ENCODE measurements at regions not wholly inside any gene's neighbourhood (a gene's known extent, or its start where the extent isn't known, plus 50 kb on each side); places are given as distances from the start of the nearest gene placed in this dataset.
A peak's percentile ranks its signal among the peaks of the same experiment; 100 is the strongest.

DNA sequence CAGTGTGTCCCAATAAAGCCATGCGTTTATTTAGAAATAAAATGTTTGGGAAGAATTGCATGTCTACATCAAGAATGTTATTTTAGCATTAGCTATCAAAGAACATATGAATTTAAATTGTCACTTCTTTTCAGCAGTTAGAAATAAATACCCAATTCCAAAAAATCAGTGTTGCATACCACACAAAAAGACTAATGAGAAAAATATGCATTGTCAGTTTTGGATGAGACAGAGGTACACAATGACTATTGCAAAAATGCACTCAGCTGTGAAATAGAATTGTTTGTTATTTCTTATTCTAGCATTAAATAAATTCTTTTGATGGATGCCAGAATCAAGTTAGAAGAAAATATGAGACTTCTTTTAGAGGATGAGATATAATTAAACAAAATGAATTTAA is 833.9 kb downstream of the SLITRK1 start:
- H4K20me1 ChIP-seq (ENCODE audit: low read length), result no peaks in the 10 kb centered on the region
- intact Hi-C loops (cut with micrococcal nuclease), result no loop called here
- no peak overlapping the region for H3K9ac ChIP-seq (ENCODE audit: low read length)
- TF ChIP-seq EZH2phosphoT487 (IDR thresholded peaks at IDR 0.05; ENCODE audit: borderline replicate concordance, low read length), result no peak
- TF ChIP-seq EZH2 (IDR thresholded peaks at IDR 0.05; ENCODE audit: low read length, unreplicated experiment), result no peak
- TF ChIP-seq, protein P1, sequence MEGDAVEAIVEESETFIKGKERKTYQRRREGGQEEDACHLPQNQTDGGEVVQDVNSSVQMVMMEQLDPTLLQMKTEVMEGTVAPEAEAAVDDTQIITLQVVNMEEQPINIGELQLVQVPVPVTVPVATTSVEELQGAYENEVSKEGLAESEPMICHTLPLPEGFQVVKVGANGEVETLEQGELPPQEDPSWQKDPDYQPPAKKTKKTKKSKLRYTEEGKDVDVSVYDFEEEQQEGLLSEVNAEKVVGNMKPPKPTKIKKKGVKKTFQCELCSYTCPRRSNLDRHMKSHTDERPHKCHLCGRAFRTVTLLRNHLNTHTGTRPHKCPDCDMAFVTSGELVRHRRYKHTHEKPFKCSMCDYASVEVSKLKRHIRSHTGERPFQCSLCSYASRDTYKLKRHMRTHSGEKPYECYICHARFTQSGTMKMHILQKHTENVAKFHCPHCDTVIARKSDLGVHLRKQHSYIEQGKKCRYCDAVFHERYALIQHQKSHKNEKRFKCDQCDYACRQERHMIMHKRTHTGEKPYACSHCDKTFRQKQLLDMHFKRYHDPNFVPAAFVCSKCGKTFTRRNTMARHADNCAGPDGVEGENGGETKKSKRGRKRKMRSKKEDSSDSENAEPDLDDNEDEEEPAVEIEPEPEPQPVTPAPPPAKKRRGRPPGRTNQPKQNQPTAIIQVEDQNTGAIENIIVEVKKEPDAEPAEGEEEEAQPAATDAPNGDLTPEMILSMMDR (conservative IDR thresholded peaks at IDR 0.05; ENCODE audit: low read depth, low read length), result no peak
- DNase-seq (peak; percentile 56), ATAC-seq (peak; percentile 60)
- no peak overlapping the region for H2AFZ ChIP-seq (ENCODE audit: low read length)
- no peaks in the 10 kb centered on the region for H3K4me1 ChIP-seq (ENCODE audit: insufficient read depth, low read length)
- H3K9me3 ChIP-seq (ENCODE audit: low read length), result no peaks in the 10 kb centered on the region
- 0 out of 2 replicates have a peak overlapping the region, but pooled peaks have one; percentile 13 for H3K4me2 ChIP-seq (ENCODE audit: low read length)
- POLR2A ChIA-PET (ENCODE audit: unreplicated experiment), result no interaction called here
- CTCF ChIA-PET, result interaction anchor here (0.5 kb wide), 1 partner anchor 542 kb away, joined by 7 read pairs; no protein-coding TSS in a partner anchor
- H3K27me3 ChIP-seq (ENCODE audit: low read length), result no peaks in the 10 kb centered on the region
- H3K27ac ChIP-seq (ENCODE audit: low read length), result no peak overlapping the region
- H3K79me2 ChIP-seq (ENCODE audit: low read length), result no peaks in the 10 kb centered on the region
- H3K36me3 ChIP-seq (ENCODE audit: low read depth, low read length), result no peaks in the 10 kb centered on the region
- no peaks in the 10 kb centered on the region for H3F3A ChIP-seq (ENCODE audit: low read length, unreplicated experiment)
- H3K4me3 ChIP-seq (ENCODE audit: low read length), result no peak overlapping the region
- BruUV-seq (replicated peaks), result no TSS peak
- H3K9me2 ChIP-seq (replicated peaks; ENCODE audit: low read length), result no peaks in the 10 kb centered on the region

- Histone ChIP-seq H3K4me1 (ENCODE audit: insufficient read depth, low read length) (no peaks in the 10 kb centered on the region), H2AFZ (ENCODE audit: low read length) (no peak overlapping the region), H3K9ac (ENCODE audit: low read length) (no peak overlapping the region), H3K4me3 (ENCODE audit: low read length) (no peak overlapping the region), H3K36me3 (ENCODE audit: low read depth, low read length) (no peaks in the 10 kb centered on the region), H3K79me2 (ENCODE audit: low read length) (no peaks in the 10 kb centered on the region), H3K27me3 (ENCODE audit: low read length) (no peaks in the 10 kb centered on the region), H3K4me2 (ENCODE audit: low read length) (no peak overlapping the region), H4K20me1 (ENCODE audit: low read length) (no peaks in the 10 kb centered on the region), H3K9me3 (ENCODE audit: low read length) (no peaks in the 10 kb centered on the region), H3K9me2 (replicated peaks; ENCODE audit: low read length) (no peaks in the 10 kb centered on the region), H3K27ac (ENCODE audit: low read length) (no peak overlapping the region), H3F3A (ENCODE audit: low read length, unreplicated experiment) (no peaks in the 10 kb centered on the region)
- intact Hi-C loops (cut with micrococcal nuclease), result no loop called here
- ATAC-seq (peak; percentile 46; the same call in 1 of the 2 replicates), DNase-seq (no peak)
- ChIA-PET POLR2A (ENCODE audit: unreplicated experiment) (no interaction called here), CTCF (no interaction called here)
- no peak for TF ChIP-seq EZH2phosphoT487 (IDR thresholded peaks at IDR 0.05; ENCODE audit: borderline replicate concordance, low read length)
- no peak for TF ChIP-seq EZH2 (IDR thresholded peaks at IDR 0.05; ENCODE audit: low read length, unreplicated experiment)
- TF ChIP-seq, protein P1 (conservative IDR thresholded peaks at IDR 0.05; ENCODE audit: low read depth, low read length), result no peak
- BruUV-seq (replicated peaks), result no TSS peak
Observed at GRCh38 chr13:83024955-83025594, 857.2 kb downstream of the SLITRK1 start.

GRCh38 chr13:83024232-83024631 is 858.0 kb downstream of the SLITRK1 start:
- H3K27me3 ChIP-seq (ENCODE audit: low read length), result no peaks in the 10 kb centered on the region
- intact Hi-C loops (cut with micrococcal nuclease), result no loop called here
- H3K9ac ChIP-seq (ENCODE audit: low read length), result no peak overlapping the region
- no peaks in the 10 kb centered on the region for H3K9me3 ChIP-seq (ENCODE audit: low read length)
- H3K4me3 ChIP-seq (ENCODE audit: low read length), result no peak overlapping the region
- H3F3A ChIP-seq (ENCODE audit: low read length, unreplicated experiment), result no peaks in the 10 kb centered on the region
- BruUV-seq (replicated peaks), result no TSS peak
- H3K27ac ChIP-seq (ENCODE audit: low read length), result no peak overlapping the region
- no peaks in the 10 kb centered on the region for H3K36me3 ChIP-seq (ENCODE audit: low read depth, low read length)
- POLR2A ChIA-PET (ENCODE audit: unreplicated experiment), result no interaction called here
- H3K4me2 ChIP-seq (ENCODE audit: low read length), result no peak overlapping the region
- CTCF ChIA-PET, result no interaction called here
- no peaks in the 10 kb centered on the region for H3K79me2 ChIP-seq (ENCODE audit: low read length)
- H3K4me1 ChIP-seq (ENCODE audit: insufficient read depth, low read length), result no peaks in the 10 kb centered on the region
- DNase-seq, result no peak
- no peak overlapping the region for H2AFZ ChIP-seq (ENCODE audit: low read length)
- H3K9me2 ChIP-seq (replicated peaks; ENCODE audit: low read length), result no peaks in the 10 kb centered on the region
- no peak for ATAC-seq
- TF ChIP-seq EZH2phosphoT487 (IDR thresholded peaks at IDR 0.05; ENCODE audit: borderline replicate concordance, low read length) (no peak), EZH2 (IDR thresholded peaks at IDR 0.05; ENCODE audit: low read length, unreplicated experiment) (no peak)
- TF ChIP-seq, protein P1 (conservative IDR thresholded peaks at IDR 0.05; ENCODE audit: low read depth, low read length), result no peak
- H4K20me1 ChIP-seq (ENCODE audit: low read length), result no peaks in the 10 kb centered on the region
